Ramos (cell line): ENCODE measurements at regions not wholly inside any gene's neighbourhood (a gene's known extent, or its start where the extent isn't known, plus 50 kb on each side); places are given as distances from the start of the nearest gene placed in this dataset.

ENCODE experiments used
- in situ Hi-C: fragments of 300-500 bp; cut with MboI; formaldehyde crosslinking; loops from one replicate; pipeline ENCODE4 v1.14.3; 2022; ENCODE audit warnings: low sequenced_read_pairs; ENCODE audit not compliant: unreplicated experiment

DNA sequence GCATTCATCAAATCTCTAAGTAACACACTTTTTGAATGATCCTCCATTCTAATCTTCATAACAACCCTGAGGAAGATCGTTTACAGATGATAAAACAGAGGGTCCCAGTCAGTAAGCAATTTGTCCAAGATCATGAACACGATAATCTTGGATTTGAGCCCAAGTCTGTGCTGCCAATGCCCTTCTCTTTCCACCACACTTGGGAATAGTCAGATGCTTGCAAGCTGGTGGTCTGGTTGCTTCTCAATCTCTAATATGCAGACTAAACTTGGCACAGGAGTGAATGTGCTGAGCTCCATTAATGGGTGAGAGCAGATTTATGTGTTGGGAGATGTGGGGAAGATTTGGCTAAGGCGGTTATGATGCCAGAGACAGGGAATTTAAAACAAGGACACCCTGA is 430.6 kb upstream of the DAB1 start:
- in situ Hi-C loops: no loop called here

DNA sequence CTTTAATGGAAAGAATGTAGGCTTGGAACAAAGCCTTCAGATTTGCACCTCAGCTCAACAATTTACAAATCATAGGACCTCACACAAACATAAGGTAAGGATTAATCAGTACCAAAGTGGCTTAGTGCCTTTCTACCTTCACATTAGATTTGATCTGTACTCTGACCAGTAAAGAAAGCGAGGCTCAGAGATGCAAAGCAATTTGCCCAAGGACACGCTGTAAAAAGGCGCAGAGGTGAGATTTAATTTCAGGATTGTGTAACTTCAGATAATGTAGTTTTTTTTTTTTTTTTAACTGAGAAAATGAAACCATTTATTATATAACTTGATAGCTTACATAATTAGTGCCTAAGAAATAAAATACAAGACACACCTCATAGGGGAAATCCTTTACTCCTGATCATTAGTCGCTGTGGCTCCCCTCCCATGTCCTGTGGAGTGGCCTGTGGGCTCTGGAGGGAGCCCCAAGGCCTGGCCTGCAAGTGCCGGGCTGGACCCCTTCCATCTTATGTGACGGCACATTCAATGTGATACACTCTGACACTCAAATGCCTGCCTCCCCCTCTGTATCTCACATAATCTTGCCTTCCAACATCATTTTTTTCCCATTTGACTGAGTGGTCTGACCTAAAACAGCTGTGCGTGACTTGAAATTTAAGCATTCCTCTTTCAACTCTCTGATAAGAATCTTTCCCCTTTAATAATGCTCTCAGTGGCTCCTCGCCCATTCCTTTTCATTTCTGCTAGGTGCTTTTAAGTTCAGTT is 426.5 kb upstream of the DAB1 start:
- in situ Hi-C loops: no loop called here

GRCh38 chr1:57848406-57848805 is 424.5 kb upstream of the DAB1 start:
- in situ Hi-C loops: no loop called here

DNA sequence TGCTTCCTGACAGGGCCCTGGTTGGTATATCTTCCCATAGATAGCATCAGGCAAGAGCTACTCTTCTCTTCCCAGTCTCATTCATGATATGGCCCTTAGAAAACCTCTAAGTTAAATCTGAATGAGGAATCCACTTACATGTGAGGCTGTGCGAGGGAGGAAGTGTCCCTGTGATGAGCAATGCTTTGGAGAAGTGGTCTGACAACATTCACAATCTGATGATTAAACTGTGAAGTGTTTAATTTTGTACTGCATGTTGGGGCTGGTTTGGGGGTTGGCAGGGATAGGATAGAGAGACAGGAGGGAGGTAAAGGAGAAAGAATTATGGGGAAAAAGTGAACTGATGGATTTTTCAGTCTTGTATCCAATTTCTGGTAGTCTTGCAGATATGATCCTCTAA is 421.2 kb upstream of the DAB1 start:
- in situ Hi-C loops: no loop called here

DNA sequence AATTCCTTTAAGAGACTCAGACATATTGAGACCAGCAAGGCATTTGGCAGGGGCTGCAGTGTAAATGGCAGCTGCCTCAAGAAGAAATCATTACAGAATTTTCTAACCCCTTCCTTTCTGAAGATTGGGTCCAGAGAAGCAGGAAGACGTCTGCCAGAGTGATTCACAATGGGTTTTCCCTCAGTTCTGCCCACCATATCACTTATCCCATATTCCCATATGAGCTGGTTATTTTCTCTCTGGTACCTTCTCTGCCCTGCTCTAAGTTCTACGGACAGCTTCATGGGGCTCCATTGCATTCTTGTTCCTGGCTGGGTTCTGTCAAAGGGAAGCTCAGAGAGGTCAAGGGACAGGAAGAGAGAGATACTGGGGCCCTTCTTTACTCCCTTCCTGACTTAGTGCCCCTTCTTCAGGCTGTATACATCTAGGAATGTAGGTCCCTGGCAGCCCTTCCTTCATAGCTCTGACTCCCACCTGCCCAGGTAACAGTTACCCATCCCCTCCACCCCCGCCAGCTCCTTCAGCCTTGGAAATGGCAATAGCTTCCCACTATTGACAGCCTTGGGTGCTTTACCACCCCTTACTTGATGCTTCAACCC is 420.6 kb upstream of the DAB1 start:
- in situ Hi-C loops: no loop called here

GRCh38 chr1:57843760-57844159 is 419.9 kb upstream of the DAB1 start:
- in situ Hi-C loops: no loop called here

GRCh38 chr1:57839526-57839925 is 415.7 kb upstream of the DAB1 start:
- in situ Hi-C loops: no loop called here

GRCh38 chr1:57839067-57839466 is 415.2 kb upstream of the DAB1 start:
- in situ Hi-C loops: no loop called here

DNA sequence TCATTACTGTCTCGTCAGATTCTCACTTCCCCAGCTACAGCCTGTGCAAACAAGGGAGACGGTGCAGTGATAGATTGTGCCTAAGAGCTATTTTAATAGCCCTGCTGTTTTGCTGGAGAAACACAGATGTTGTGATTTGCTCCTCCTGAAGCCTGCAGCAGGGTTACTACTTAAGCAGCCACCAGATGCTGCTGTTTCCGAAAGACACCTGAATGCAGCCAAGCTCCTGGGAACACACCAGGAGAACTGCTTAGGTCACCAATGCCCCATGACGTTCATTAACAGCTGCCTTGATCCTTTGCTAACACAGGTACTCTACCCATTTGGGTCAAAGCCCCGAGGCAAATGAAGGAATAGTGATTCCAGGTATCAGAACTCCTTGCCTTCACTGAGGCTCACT is 411.8 kb upstream of the DAB1 start:
- in situ Hi-C loops: no loop called here

DNA sequence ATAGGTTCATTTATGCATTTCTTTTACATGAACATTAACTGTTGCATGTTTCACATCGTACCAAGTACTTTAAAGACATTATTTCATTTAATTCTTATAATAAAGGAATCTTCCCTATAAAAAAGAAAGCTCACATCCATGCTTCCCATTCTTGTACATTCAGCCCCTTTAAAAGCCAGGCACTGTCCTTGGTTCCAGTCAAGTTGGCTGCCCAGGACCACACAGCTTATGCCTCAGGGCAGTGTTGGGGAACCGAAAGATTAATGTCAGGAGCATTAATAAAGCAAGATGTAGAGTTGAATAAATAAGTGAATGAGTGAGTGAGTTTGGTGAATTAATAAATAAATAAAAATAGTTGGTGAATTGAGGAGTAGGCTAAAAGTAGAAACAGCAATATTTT is 409.4 kb upstream of the DAB1 start:
- in situ Hi-C loops: no loop called here

DNA sequence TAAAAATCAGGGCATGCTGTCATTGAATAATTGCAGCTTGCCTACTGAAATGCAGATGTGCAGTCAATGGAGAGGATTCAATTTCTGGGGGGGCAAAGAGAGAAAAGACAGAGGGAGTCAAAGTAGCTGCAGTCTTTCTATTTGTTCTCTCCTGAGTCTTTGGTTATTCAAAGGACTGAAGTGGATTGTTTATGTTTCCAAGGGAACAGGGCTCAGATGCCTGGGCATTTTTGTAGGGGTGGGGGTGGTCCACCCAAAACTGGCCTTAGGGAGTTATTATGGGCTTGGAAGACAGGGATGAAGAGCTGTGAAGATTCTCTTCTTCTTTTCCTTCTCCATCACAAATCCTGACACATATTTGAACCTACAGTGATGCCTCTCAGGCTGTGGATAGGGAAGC is 408.8 kb upstream of the DAB1 start:
- in situ Hi-C loops: no loop called here

GRCh38 chr1:57831624-57832023 is 407.8 kb upstream of the DAB1 start:
- in situ Hi-C loops: no loop called here

- in situ Hi-C loops: no loop called here
Observed at GRCh38 chr1:57826535-57826934, 402.7 kb upstream of the DAB1 start.

GRCh38 chr1:57824535-57824934 is 400.7 kb upstream of the DAB1 start:
- in situ Hi-C loops: no loop called here

GRCh38 chr1:57820356-57821095 is 396.7 kb upstream of the DAB1 start:
- in situ Hi-C loops: no loop called here

DNA sequence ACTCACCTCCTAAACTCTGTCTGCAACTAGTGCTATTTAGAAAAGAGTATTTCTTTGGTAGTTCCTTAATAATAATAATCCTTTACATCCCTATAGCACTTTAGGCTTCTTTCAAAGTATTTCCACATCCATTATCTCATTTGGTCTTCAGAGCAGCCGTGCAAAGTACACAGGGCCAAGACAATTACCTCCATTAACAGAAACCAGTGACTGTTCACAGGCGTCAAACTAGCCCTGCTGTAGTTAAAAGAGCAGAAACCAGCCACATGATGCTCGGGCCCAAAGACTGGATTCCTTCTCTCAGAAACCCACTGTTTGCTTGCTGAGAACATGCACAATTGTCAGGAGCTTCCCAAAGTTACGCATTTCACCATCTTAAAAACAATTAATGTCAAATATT is 396.0 kb upstream of the DAB1 start:
- in situ Hi-C loops: no loop called here

- in situ Hi-C loops: no loop called here
Observed at GRCh38 chr1:57803586-57803985, 379.7 kb upstream of the DAB1 start.

- in situ Hi-C loops: no loop called here
Observed at GRCh38 chr1:57800376-57800775, 376.5 kb upstream of the DAB1 start.

- in situ Hi-C loops: no loop called here
Observed at GRCh38 chr1:57799490-57800115, 375.7 kb upstream of the DAB1 start.

DNA sequence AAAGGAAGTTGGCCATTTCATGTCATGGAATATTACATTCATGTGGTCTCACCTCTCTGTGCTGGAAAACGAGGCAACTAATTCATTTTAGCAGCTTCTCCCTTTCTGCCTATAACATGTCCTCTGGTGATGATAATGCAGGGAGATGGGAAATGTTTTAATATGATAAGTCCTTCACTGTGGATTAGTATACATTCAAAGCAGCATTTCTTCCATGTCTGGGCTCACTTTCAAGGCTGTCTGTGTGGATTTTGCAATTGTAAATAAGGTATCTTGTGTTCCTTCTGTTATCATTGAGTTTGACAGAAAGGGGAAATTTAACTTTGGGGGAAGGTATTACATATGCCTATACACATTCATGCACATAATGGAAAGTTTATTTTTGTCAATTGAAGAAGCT is 374.7 kb upstream of the DAB1 start:
- in situ Hi-C loops: no loop called here

DNA sequence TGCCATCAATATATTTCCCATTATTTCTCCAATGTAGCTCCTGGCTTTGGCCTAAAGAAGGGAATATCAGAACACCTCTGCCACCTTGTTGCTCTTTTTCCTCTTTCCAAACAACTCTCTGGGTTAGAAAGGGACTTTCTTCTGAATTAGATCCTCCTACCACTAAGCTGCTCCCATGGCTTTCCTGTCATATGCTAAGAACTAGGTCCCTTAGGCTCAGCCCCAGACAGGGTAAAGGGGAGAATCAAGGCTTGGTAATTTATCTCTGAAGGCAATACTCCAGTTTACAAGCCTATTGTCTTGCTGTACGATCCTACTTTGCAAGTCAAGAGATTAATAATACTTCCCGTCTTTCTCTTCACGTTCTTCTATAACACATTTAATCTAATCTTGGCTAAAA is 373.2 kb upstream of the DAB1 start:
- in situ Hi-C loops: no loop called here
